ENCODE measurements at regions not wholly inside any gene's neighbourhood (a gene's known extent, or its start where the extent isn't known, plus 50 kb on each side); places are given as distances from the start of the nearest gene placed in this dataset.
"Not testable (repeated sequence)": the region's sequence is repeated elsewhere in the genome, so short reads cannot be mapped to it uniquely, and the experiment has no call there.

DNA sequence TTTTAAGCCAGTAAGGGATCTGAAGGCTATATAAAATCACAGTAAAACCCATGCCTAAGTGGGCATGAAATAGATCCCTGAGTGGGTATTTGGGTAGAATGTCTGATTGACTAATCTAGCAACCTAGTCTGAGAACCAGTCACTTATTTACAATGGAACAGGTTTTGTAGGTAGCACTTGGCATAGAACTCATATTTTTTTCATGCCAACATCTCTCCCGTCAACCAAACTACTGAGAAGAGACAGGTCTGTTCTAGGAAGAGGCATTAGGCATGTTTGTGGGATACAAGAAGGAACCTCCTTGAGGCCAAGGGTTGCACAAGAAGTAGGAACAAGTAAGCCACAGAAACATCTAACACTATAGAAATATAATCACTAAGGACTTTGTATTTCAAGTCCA, 840.4 kb upstream of the TENM4 start:
- Mint-ChIP-seq H3K9me3 (no peaks in the 10 kb centered on the region), H3K4me1 (no peaks in the 10 kb centered on the region), H3K27me3 (ENCODE audit: insufficient read depth) (no peaks in the 10 kb centered on the region), H3K36me3 (ENCODE audit: low read depth) (no peaks in the 10 kb centered on the region), H3K27ac (no peak overlapping the region), H3K4me3 (no peak overlapping the region)
- Histone ChIP-seq H3K4me3 (ENCODE audit: low read length) (no peak overlapping the region), H3K27me3 (ENCODE audit: control insufficient read depth, insufficient read depth, low read length, poor library complexity, severe bottlenecking) (no peaks in the 10 kb centered on the region), H3K4me1 (ENCODE audit: control insufficient read depth, insufficient read depth, low read length) (no peaks in the 10 kb centered on the region), H3K9ac (ENCODE audit: extremely low read depth, low read length, poor library complexity, severe bottlenecking) (no peak overlapping the region), H3K27ac (ENCODE audit: low read depth, low read length) (no peak overlapping the region), H3K36me3 (ENCODE audit: control insufficient read depth, insufficient read depth, low read length) (no peaks in the 10 kb centered on the region), H3K9me3 (ENCODE audit: control insufficient read depth, low read length) (no peaks in the 10 kb centered on the region)
- TF ChIP-seq, protein P1, sequence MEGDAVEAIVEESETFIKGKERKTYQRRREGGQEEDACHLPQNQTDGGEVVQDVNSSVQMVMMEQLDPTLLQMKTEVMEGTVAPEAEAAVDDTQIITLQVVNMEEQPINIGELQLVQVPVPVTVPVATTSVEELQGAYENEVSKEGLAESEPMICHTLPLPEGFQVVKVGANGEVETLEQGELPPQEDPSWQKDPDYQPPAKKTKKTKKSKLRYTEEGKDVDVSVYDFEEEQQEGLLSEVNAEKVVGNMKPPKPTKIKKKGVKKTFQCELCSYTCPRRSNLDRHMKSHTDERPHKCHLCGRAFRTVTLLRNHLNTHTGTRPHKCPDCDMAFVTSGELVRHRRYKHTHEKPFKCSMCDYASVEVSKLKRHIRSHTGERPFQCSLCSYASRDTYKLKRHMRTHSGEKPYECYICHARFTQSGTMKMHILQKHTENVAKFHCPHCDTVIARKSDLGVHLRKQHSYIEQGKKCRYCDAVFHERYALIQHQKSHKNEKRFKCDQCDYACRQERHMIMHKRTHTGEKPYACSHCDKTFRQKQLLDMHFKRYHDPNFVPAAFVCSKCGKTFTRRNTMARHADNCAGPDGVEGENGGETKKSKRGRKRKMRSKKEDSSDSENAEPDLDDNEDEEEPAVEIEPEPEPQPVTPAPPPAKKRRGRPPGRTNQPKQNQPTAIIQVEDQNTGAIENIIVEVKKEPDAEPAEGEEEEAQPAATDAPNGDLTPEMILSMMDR (conservative IDR thresholded peaks at IDR 0.05) = no peak
- no peak for DNase-seq
- 100% methylated on average over 1 of the region's 1 CpG; no CpG with 5 or more reads in 1 of the 2 experiments for WGBS, 2 experiments (ENCODE audit: insufficient coverage in 1 of 2, insufficient read length in 1 of 2)

DNA sequence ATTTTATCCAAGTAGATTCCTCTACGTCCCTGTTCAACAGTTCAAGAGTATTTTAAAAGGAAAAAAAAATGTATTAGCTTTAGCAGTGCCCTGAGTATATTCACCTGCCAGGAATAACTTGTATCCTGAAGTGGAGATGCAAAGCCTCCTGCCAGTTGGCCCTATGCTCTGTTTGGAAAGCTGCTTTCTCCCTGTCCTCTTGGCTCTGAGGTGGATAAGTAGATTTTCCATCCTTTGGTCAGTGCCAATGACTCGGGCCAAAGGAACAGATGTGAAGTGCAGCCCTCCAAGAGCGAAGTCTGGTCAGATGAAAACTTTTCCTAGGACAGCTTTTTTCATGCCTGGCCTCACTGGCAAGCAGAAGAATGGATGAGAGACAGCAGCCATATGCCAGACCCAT, 839.9 kb upstream of the TENM4 start:
- Mint-ChIP-seq H3K27me3 (ENCODE audit: insufficient read depth) (no peaks in the 10 kb centered on the region), H3K36me3 (ENCODE audit: low read depth) (no peaks in the 10 kb centered on the region), H3K4me3 (no peak overlapping the region), H3K4me1 (no peaks in the 10 kb centered on the region), H3K27ac (no peak overlapping the region), H3K9me3 (no peaks in the 10 kb centered on the region)
- no peaks in the 10 kb centered on the region for H3K9me3 ChIP-seq (ENCODE audit: control insufficient read depth, low read length)
- H3K9ac ChIP-seq (ENCODE audit: extremely low read depth, low read length, poor library complexity, severe bottlenecking) = no peak overlapping the region
- WGBS, 2 experiments (ENCODE audit: insufficient coverage in 1 of 2, insufficient read length in 1 of 2) = 92 to 100% methylated on average over 2 to 3 of the region's 3 CpGs
- TF ChIP-seq, protein P1 (conservative IDR thresholded peaks at IDR 0.05) = no peak
- H3K4me3 ChIP-seq (ENCODE audit: low read length) = no peak overlapping the region
- H3K27ac ChIP-seq (ENCODE audit: low read depth, low read length) = no peak overlapping the region
- DNase-seq = no peak
- H3K4me1 ChIP-seq (ENCODE audit: control insufficient read depth, insufficient read depth, low read length) = no peaks in the 10 kb centered on the region
- H3K36me3 ChIP-seq (ENCODE audit: control insufficient read depth, insufficient read depth, low read length) = no peaks in the 10 kb centered on the region
- H3K27me3 ChIP-seq (ENCODE audit: control insufficient read depth, insufficient read depth, low read length, poor library complexity, severe bottlenecking) = no peaks in the 10 kb centered on the region

DNA sequence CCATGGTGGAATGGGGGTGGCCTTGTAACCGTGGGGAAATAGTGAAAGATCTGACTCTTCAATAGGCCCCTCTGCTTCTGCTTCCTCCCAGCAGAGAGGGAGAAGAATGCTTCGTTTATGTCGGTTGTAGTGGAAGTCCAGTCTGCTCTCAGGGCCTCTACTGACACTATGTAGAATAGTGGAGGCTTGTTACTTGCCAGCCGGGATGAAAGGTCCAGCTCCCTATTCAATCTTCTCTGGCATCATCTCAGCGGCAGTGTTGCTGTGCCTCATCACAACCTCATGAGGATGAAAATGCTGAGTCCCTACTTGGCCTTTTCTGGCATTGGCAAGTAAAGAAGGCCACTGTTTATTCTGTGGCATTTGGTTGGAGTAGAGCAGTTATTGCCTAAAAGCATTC, 820.9 kb upstream of the TENM4 start:
- H3K27ac Mint-ChIP-seq = no peak overlapping the region
- H3K27me3 Mint-ChIP-seq (ENCODE audit: insufficient read depth) = peaks cover 3% of the 10 kb centered on the region
- no peak overlapping the region for H3K4me3 Mint-ChIP-seq
- no peak overlapping the region for H3K9ac ChIP-seq (ENCODE audit: extremely low read depth, low read length, poor library complexity, severe bottlenecking)
- no peaks in the 10 kb centered on the region for H3K36me3 ChIP-seq (ENCODE audit: control insufficient read depth, insufficient read depth, low read length)
- H3K27ac ChIP-seq (ENCODE audit: low read depth, low read length) = no peak overlapping the region
- peaks cover 11% of the 10 kb centered on the region for H3K9me3 Mint-ChIP-seq
- H3K9me3 ChIP-seq (ENCODE audit: control insufficient read depth, low read length) = no peaks in the 10 kb centered on the region
- TF ChIP-seq, protein P1 (conservative IDR thresholded peaks at IDR 0.05) = no peak
- no peaks in the 10 kb centered on the region for H3K4me1 ChIP-seq (ENCODE audit: control insufficient read depth, insufficient read depth, low read length)
- no peaks in the 10 kb centered on the region for H3K27me3 ChIP-seq (ENCODE audit: control insufficient read depth, insufficient read depth, low read length, poor library complexity, severe bottlenecking)
- H3K4me3 ChIP-seq (ENCODE audit: low read length) = no peak overlapping the region
- no peaks in the 10 kb centered on the region for H3K36me3 Mint-ChIP-seq (ENCODE audit: low read depth)
- H3K4me1 Mint-ChIP-seq = no peaks in the 10 kb centered on the region
- DNase-seq = no peak
- 89% methylated on average over 5 of the region's 5 CpGs; no CpG with 5 or more reads in 1 of the 2 experiments for WGBS, 2 experiments (ENCODE audit: insufficient coverage in 1 of 2, insufficient read length in 1 of 2)

DNA sequence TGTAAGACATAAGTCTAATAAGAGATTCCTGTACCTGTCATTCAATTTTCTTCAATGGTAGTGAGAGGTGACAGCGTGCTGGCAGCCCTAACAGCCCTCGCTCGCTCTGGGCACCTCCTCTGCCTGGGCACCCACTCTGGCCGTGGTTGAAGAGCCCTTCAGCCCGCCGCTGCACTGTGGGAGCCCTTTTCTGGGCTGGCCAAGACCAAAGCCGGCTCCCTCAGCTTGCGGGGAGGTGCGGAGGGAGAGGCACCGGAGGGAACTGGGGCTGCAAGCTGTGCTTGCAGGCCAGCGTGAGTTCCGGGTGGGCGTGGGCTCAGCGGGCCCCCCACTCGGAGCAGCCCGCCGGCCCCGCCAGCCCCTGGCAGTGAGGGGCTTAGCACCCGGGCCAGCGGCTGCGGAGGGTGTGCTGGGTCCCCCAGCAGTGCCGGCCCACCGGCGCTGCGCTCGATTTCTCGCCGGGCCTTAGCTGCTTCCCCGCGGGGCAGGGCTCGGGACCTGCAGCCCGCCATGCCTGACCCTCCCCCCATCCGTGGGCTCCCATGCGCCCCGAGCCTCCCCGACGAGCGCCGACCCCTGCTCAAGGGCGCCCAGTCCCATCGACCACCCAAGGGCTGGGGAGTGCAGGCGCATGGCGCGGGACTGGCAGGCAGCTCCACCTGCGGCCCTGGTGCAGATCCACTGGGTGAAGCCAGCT, 816.6 kb upstream of the TENM4 start:
- H3K9me3 Mint-ChIP-seq = peaks cover 11% of the 10 kb centered on the region
- H3K27ac ChIP-seq (ENCODE audit: low read depth, low read length); H3K9me3 ChIP-seq (ENCODE audit: control insufficient read depth, low read length); H3K4me3 Mint-ChIP-seq; H3K36me3 Mint-ChIP-seq (ENCODE audit: low read depth); H3K9ac ChIP-seq (ENCODE audit: extremely low read depth, low read length, poor library complexity, severe bottlenecking); H3K4me1 ChIP-seq (ENCODE audit: control insufficient read depth, insufficient read depth, low read length); H3K36me3 ChIP-seq (ENCODE audit: control insufficient read depth, insufficient read depth, low read length); H3K4me1 Mint-ChIP-seq; H3K27me3 Mint-ChIP-seq (ENCODE audit: insufficient read depth); H3K27me3 ChIP-seq (ENCODE audit: control insufficient read depth, insufficient read depth, low read length, poor library complexity, severe bottlenecking); H3K27ac Mint-ChIP-seq; H3K4me3 ChIP-seq (ENCODE audit: low read length); DNase-seq: not testable (repeated sequence)
- WGBS, 2 experiments (ENCODE audit: insufficient coverage in 1 of 2, insufficient read length in 1 of 2) = 92 to 93% methylated on average over 22 to 45 of the region's 45 CpGs

Data from endodermal cell (in vitro differentiated cells).